ENCODE measurements at regions not wholly inside any gene's neighbourhood (a gene's known extent, or its start where the extent isn't known, plus 50 kb on each side); places are given as distances from the start of the nearest gene placed in this dataset.
"Not testable (repeated sequence)": the region's sequence is repeated elsewhere in the genome, so short reads cannot be mapped to it uniquely, and the experiment has no call there.

DNA sequence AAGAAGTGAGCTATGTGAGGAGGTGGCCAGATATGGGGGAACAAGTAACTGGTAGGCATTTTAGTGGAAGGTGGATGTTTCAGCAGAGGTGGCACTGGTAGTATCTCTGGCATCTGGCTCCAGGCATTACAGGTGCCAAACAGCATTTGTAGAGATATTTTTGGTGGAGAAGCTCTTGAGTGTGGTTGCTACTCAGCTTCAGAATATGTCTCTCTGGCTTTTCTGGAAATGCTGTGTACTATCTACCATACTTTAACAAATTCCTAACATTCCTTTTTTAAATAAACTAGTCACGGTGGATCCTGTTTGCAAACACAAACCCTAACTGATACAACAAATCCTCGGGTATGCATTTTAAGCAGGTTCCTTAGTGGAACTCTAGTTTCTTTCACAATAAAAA lies 128.0 kb downstream of the BARX2 start:
- no peak for DNase-seq

DNA sequence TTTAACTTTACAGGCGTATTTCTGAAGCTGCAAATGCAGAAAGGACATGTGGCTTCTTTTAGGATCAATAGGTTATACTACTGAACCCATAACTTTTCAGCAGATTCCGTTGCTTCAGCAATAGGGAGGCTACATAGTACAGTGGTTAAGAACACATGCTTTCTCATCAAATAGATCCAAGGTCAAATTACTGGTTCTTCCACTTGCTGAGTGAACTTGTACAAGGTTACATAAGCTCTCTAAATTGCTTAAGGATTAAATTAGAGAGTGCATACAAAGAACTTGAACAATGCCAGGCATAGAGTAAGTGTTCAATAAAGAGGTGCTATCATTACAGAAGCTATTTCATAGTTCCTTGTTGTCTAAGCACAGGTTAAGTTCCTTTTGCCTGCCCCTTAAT lies 129.6 kb downstream of the BARX2 start:
- no peak for DNase-seq

- no peak for DNase-seq
Measured at GRCh38 chr11:129508163-129508562, 132.5 kb downstream of the BARX2 start.

- DNase-seq, result no peak
Measured at GRCh38 chr11:129528296-129528695, 152.6 kb downstream of the BARX2 start.

GRCh38 chr11:129530154-129530895 lies 154.7 kb downstream of the BARX2 start:
- DNase-seq, result no peak

GRCh38 chr11:129533395-129533794 lies 157.7 kb downstream of the BARX2 start:
- DNase-seq, result no peak

DNA sequence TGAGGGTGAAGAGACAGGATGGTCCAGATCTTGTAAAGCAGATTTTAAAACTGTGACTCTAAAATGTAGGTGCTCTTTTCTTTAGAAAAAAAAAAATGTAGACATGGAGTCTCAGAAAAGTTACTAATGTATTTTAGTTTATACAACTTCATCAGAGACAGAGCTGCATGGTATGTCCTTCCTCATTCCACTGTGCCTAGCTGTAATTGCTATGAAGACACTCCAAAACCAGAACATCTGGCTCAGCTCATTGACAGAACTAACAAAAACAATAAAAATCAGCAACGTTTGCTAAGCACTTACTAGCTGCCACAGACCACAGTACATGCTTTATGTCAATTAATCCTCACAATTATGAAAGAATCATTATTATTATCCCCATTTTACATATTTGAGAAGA lies 160.7 kb downstream of the BARX2 start:
- DNase-seq, result no peak

DNA sequence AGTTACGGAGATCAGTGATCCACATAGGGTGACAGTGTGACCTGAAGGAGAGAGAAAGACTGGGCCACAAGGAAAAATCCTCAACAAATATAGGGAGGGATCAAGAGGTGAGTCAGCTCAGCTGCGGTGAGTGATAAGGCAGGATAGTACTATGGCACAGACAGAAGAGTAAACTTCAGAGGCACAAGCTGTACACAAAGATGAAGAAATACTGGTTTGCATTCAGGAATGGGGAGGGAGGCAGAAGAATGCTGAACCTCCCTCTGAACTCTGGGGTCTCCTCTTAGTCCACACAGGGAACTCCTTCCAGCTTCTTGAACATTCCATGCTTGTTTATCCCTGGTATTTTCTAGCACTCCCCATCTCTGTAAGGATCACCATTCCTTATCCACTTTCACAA lies 162.7 kb downstream of the BARX2 start:
- DNase-seq, result no peak

DNA sequence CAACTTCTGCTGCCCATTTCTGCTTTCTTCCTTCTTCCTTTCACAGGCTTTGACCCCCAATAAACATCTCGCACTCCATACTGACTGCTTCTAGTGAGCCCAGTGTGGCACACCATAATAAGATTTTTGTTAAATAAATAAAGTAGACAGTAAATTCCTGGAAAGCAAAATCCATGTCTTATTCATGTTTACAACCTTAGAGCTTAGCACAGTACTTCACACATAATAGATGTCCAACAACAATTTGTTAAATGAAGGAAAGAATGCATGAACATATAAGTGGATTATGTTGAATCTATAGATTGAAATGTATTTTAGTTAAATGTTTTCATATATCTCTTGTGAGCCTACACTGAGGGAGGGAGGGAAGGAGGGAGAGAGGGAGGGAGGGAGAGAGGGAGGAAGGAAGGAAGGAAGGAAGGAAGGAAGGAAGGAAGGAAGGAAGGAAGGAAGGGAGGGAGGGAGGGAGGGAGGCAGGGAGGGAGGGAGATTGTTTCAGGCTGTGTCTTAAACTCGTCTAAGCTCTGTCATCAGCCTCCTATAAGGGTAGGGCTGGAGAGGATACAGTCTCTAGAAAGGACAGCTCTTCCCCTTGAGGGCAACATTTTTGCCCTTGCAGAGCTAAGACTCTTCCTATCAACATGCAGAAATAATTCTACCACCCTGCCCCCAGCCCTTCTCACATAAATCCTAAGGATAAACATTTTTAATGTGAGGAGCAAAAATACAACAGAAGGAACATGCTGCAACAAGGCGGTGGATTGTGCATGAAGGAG lies 168.1 kb downstream of the BARX2 start:
- no peak for DNase-seq

DNA sequence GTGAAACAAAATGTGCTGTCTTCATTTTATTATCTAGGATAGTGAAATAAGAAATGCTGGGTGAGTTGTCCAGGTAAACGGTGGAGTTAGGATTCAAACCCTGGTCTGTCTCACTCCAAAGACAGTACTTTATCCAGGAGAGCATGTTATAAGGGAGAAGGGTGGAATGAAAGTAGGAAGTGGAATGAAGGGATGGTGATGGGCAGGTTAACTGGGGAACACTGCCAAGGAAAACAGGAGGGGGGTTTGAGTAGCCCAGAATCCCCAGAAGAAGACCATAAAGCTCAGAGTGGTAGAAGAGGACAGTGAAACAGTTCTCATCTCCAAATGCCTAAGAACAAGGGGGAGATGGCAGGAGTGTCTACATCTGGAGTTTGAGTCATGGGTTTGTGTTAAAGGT lies 169.0 kb downstream of the BARX2 start:
- DNase-seq, result no peak

GRCh38 chr11:129546266-129546665 lies 170.6 kb downstream of the BARX2 start:
- DNase-seq, result no peak

DNA sequence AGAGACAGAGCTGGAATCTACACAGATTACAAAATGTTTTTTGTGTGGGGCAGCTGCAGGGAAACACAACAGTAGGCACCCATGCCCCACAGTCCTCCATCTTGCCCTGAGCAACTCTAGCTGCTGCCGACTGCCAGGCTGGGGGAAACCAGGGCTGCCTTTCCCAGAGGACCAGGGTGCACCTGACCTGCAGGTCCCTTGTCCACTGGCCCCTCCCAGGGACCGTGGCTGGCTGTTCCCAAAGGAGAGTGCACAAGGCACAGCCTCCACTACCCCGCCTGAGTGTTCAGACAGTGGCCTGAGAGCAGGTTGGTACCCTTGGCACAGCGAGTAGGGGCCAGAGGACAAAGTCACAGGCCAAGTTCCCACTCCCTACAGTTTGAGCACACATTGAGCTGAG lies 181.8 kb downstream of the BARX2 start:
- DNase-seq, result no peak

GRCh38 chr11:129569007-129569406 lies 193.4 kb downstream of the BARX2 start:
- DNase-seq, result no peak

- DNase-seq, result not testable (repeated sequence)
Measured at GRCh38 chr11:129572667-129573066, 197.0 kb downstream of the BARX2 start.

DNA sequence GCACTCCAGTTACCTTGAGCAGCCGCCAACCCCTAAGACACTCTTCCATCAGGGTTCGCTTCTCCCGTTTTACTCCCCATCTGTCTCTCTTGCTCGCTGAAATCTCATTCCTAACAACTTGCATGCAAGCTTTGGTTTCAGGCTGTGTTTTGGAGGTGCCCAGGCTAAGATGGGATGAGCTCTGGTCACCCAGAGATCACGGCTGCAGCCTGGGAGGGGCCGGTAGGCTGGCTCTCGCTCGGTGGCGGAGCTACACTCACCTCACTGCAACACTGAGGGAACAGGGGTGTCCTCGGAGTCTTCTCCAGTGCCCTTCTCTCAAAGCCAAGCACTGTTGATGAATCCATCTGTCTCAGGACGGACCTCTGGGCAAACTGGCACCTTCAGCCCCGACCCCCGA lies 197.5 kb downstream of the BARX2 start:
- DNase-seq, result no peak

GRCh38 chr11:129574431-129574830 lies 198.8 kb downstream of the BARX2 start:
- no peak for DNase-seq

- DNase-seq, result no peak
Measured at GRCh38 chr11:129576652-129577051, 201.0 kb downstream of the BARX2 start.

DNA sequence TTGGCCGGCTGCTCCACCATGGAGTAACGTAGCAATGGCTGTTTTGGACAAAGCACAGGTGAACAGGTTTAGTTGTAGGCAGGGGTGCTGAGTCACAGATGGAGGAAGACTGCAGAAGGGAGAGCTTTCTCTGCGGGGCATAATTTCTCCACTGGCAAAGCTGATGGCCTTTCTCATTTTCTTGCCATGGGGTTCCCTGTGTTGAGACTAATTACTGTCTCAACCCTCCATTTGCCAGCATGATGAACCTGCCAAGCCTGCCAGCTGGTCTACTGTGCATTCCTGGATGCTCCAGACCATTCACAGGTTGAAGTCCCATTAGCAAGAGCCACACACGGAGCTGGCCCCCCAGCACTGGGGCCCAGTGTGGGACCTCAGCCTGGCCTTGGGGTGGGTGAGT lies 202.4 kb downstream of the BARX2 start:
- DNase-seq, result no peak

DNA sequence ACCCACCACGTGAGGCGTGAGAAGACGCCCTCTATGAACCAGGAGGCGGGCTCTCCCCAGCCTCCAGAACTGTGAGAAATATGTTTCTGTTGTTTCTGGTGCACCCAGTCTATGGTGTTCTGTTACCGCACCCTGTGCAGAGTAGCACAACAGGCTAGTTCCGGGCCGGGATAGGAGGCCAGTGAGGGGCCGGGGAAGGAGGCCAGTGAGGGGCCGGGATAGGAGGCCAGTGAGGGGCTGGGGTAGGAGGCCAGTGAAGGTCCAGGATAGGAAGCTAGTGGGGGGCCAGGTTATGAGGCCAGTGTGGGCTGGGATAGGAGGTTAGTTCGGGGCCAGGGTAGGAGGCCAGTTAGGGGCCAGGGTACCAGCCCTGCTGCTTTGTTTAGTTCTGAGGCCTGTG lies 204.6 kb downstream of the BARX2 start:
- DNase-seq, result no peak

DNA sequence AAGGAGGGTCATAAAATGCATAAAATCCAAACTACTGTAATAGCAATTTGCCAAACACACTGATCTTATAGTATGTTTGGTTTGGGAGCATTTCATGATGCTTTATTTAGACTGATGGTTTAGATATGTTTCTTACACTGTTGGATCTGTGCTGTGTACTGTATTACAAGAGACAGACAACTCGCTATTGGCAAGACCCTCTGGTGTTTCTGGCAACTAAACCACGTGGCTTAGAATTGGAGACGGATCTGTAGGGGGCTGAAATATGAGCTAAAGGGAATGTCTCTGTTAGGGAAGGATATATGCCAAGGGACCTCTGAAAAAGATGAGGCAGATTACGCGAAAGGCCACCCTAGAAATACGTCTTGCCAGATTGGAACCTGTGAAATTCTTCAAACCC lies 208.7 kb downstream of the BARX2 start:
- no peak for DNase-seq

GRCh38 chr11:129589190-129589860 lies 213.7 kb downstream of the BARX2 start:
- DNase-seq, result no peak

GRCh38 chr11:129590030-129590752 lies 214.5 kb downstream of the BARX2 start:
- DNase-seq, result no peak

DNA sequence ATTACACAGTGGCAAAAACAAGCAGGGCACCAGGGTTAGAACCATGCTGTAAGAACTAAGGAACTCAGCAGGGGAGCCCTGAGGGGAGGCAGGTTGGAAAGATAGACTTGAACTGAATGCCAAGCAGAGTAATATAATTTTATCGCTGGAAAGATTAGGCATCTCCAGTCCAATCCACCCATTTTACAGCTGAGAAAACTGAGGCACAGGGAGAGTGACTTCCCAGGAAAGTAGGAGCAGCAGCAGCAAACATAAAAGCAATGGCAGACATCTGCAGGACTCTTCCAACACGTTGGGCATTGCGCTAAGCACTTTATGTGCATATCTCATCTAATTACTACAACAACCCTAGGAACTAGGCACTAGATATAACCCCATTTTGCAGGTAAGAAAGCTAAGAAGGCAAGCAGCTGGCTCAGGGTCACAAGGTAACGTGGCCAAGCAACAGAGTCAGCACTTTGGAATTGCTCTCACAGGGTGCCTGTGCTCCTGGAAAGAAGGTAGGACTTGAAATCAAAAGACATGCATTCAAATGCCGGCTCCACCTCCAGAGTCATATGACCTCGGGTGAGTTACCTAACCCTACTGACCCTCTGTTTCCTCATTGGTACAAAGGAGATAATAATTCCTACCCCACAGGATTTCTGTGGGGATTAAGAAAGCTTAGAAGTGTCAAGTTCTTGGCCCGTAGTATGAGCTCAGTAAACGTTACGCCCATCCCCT lies 215.3 kb downstream of the BARX2 start:
- no peak for DNase-seq

Measured in DMS79 treated with DMSO at 0.1 percent for 48 hours (cell line).